ENCODE measurements at regions not wholly inside any gene's neighbourhood (a gene's known extent, or its start where the extent isn't known, plus 50 kb on each side); places are given as distances from the start of the nearest gene placed in this dataset.

DNA sequence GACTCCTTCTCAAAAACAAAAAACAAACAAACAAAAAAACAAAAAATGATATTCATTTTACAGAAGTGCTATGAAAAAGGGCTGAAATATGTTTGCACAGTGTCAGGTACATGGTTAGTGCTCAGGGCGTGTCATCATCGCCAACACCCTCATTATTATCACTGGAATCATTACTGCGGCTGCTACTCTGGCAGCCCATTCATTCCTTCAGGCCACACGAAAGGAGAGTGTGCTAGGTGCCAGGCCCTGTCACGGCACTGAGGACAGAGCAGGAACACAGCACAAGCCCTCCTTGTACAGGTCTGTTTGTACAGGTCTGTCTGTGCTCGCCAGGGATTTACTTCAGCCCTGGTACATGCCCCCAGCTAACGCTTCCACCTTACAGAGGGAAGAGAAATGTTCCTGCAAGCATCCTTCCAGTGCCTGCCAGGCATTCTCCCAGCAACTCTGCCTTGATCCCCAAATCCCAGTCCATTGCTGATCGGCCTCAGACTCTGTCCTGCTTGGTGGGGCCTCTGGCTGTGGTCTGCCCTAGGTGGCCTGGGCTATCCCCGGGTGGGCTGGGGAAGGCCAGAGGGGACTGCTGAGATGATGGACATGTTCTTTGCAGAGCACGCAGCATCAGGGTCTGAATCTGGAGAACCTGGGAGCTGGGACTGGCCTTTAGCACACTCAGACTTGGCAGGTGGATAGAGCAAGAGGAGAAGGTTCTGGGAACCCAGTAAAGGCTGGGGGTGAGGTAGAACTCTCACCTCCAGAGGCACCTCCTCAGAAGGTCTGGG lies 210.7 kb downstream of the URI1 start:
- TF ChIP-seq GATA3 (IDR thresholded peaks at IDR 0.05; ENCODE audit: low read depth, low read length) (no peak), GATA2 (IDR thresholded peaks at IDR 0.05; ENCODE audit: low read depth, low read length) (no peak)

Data from SH-SY5Y (cell line).